ENCODE measurements at regions not wholly inside any gene's neighbourhood (a gene's known extent, or its start where the extent isn't known, plus 50 kb on each side); places are given as distances from the start of the nearest gene placed in this dataset.

DNA sequence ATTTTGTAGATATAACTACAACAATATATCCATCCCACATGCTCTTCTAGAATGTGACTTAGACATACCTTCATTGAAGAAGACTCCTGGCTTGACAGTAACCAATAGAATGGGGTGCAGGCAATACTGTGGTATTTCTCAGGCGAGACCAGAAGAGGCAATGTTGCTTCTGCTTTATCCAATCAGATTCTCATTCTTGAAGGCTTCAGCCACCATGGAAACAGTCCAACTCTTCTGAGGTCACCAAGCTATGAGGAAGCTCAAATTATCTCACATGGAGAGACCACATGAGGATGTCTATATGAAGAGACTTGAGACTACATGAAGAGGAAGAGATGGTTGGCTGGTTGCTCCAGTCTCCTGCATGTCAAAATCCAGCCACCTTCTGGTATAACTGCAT, 469.9 kb downstream of the PCDH10 start:
- CTCF ChIA-PET = interaction anchor here (0.6 kb wide), 2 partner anchors 95 to 810 kb away, joined by 4 read pairs; no protein-coding TSS in a partner anchor
- Mint-ChIP-seq H3K9me3 (ENCODE audit: unreplicated experiment) (no peaks in the 10 kb centered on the region), H3K36me3 (ENCODE audit: insufficient read depth, unreplicated experiment) (no peaks in the 10 kb centered on the region), H3K4me1 (ENCODE audit: insufficient read depth, unreplicated experiment) (peaks cover 9% of the 10 kb centered on the region), H3K27ac (ENCODE audit: low read depth, unreplicated experiment) (no peak overlapping the region), H3K27me3 (ENCODE audit: insufficient read depth, unreplicated experiment) (no peaks in the 10 kb centered on the region), H3K4me3 (ENCODE audit: unreplicated experiment) (no peak overlapping the region)
- intact Hi-C loops (cut with micrococcal nuclease) = no loop called here
- POLR2A ChIA-PET = no interaction called here
- TF ChIP-seq, protein P1, sequence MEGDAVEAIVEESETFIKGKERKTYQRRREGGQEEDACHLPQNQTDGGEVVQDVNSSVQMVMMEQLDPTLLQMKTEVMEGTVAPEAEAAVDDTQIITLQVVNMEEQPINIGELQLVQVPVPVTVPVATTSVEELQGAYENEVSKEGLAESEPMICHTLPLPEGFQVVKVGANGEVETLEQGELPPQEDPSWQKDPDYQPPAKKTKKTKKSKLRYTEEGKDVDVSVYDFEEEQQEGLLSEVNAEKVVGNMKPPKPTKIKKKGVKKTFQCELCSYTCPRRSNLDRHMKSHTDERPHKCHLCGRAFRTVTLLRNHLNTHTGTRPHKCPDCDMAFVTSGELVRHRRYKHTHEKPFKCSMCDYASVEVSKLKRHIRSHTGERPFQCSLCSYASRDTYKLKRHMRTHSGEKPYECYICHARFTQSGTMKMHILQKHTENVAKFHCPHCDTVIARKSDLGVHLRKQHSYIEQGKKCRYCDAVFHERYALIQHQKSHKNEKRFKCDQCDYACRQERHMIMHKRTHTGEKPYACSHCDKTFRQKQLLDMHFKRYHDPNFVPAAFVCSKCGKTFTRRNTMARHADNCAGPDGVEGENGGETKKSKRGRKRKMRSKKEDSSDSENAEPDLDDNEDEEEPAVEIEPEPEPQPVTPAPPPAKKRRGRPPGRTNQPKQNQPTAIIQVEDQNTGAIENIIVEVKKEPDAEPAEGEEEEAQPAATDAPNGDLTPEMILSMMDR (IDR thresholded peaks at IDR 0.05; ENCODE audit: unreplicated experiment) = no peak
- no TSS peak for BruUV-seq (replicated peaks)
- no peak for DNase-seq (ENCODE audit: unreplicated experiment)

DNA sequence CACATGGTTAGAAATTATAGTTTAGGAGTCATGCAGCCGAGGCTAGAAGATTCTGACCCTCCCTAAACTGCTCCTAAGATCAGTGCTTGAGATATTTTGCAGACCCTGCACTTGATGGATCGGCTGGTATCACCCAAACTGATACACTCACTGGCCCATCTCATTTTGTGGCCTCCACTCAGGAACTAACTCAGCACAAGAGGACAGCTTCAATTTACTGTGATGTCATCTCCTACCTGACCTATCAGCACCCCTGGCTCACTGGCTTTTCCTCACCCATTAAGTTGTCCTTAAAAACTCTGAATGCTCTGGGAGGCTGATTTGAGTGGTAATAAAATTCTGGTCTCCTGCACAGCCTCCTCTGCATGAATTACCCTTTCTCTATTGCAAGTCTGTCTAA, 450.9 kb downstream of the PCDH10 start:
- no peaks in the 10 kb centered on the region for H3K36me3 Mint-ChIP-seq (ENCODE audit: insufficient read depth, unreplicated experiment)
- POLR2A ChIA-PET = no interaction called here

DNA sequence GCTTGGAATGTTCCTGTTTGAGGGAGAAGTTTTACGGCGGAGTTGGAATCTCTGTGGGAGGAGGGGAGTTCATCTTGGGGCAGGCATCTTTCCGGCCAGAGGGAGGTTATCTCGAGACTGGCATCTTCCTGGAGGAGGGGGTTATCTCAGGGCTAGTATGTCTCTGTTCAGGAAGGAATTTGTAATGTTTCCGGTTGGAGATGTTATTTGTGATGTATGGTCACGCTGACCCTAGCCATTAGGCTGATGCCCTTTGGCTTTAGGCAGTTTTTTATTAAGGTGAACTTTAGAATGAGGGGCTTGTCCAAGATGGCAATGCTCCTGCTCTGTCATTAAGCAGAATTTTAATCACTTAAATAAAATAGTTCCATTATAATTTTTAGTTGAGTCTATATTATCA, 449.7 kb downstream of the PCDH10 start:
- DNase-seq (ENCODE audit: unreplicated experiment) = no peak
- ChIA-PET CTCF (no interaction called here), POLR2A (no interaction called here)
- intact Hi-C loops (cut with micrococcal nuclease) = no loop called here
- H3K9me3 Mint-ChIP-seq (ENCODE audit: unreplicated experiment) = no peaks in the 10 kb centered on the region
- no peaks in the 10 kb centered on the region for H3K27me3 Mint-ChIP-seq (ENCODE audit: insufficient read depth, unreplicated experiment)
- H3K36me3 Mint-ChIP-seq (ENCODE audit: insufficient read depth, unreplicated experiment) = no peaks in the 10 kb centered on the region
- H3K4me1 Mint-ChIP-seq (ENCODE audit: insufficient read depth, unreplicated experiment) = peaks cover 6% of the 10 kb centered on the region
- H3K4me3 Mint-ChIP-seq (ENCODE audit: unreplicated experiment) = no peak overlapping the region
- BruUV-seq (replicated peaks) = no TSS peak
- TF ChIP-seq, protein P1 (IDR thresholded peaks at IDR 0.05; ENCODE audit: unreplicated experiment) = no peak
- H3K27ac Mint-ChIP-seq (ENCODE audit: low read depth, unreplicated experiment) = no peak overlapping the region

More for the DNA sequence above, 450.9 kb downstream of the PCDH10 start:
- no peaks in the 10 kb centered on the region for H3K9me3 Mint-ChIP-seq (ENCODE audit: unreplicated experiment)
- no peaks in the 10 kb centered on the region for H3K27me3 Mint-ChIP-seq (ENCODE audit: insufficient read depth, unreplicated experiment)
- intact Hi-C loops (cut with micrococcal nuclease) = no loop called here
- H3K4me1 Mint-ChIP-seq (ENCODE audit: insufficient read depth, unreplicated experiment) = peaks cover 1% of the 10 kb centered on the region
- H3K27ac Mint-ChIP-seq (ENCODE audit: low read depth, unreplicated experiment) = no peak overlapping the region
- CTCF ChIA-PET = no interaction called here
- no TSS peak for BruUV-seq (replicated peaks)
- DNase-seq (ENCODE audit: unreplicated experiment) = no peak
- TF ChIP-seq, protein P1 (IDR thresholded peaks at IDR 0.05; ENCODE audit: unreplicated experiment) = no peak
- no peak overlapping the region for H3K4me3 Mint-ChIP-seq (ENCODE audit: unreplicated experiment)

DNA sequence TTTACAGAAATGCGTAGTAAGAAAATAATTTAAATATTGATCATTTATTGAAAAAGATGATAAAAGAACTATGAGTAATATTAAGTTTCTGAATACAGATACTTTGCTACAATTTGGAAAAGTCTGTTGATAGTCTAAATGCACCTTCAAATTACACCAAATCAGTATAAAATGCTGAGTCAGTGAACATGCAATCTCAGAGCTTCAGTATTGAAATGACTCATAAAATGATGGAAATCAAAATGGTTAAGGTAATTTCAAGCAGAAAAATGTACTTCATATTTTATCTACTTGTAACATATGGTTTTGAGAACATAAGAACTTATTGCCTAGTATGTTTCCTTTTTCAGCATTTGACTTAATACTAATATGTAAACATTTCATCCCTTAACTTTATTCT, 448.2 kb downstream of the PCDH10 start:
- intact Hi-C loops (cut with micrococcal nuclease) = no loop called here
- no peaks in the 10 kb centered on the region for H3K27me3 Mint-ChIP-seq (ENCODE audit: insufficient read depth, unreplicated experiment)
- ChIA-PET CTCF (interaction anchor here (0.9 kb wide), 1 partner anchor 450 kb away, joined by 3 read pairs; no protein-coding TSS in a partner anchor), POLR2A (interaction anchor here (0.7 kb wide), 1 partner anchor 16 kb away, joined by 4 read pairs; no protein-coding TSS in a partner anchor)
- TF ChIP-seq, protein P1 (IDR thresholded peaks at IDR 0.05; ENCODE audit: unreplicated experiment) = no peak
- H3K9me3 Mint-ChIP-seq (ENCODE audit: unreplicated experiment) = no peaks in the 10 kb centered on the region
- H3K27ac Mint-ChIP-seq (ENCODE audit: low read depth, unreplicated experiment) = no peak overlapping the region
- DNase-seq (ENCODE audit: unreplicated experiment) = no peak
- H3K36me3 Mint-ChIP-seq (ENCODE audit: insufficient read depth, unreplicated experiment) = no peaks in the 10 kb centered on the region
- no peak overlapping the region for H3K4me3 Mint-ChIP-seq (ENCODE audit: unreplicated experiment)
- no TSS peak for BruUV-seq (replicated peaks)
- peaks cover 6% of the 10 kb centered on the region for H3K4me1 Mint-ChIP-seq (ENCODE audit: insufficient read depth, unreplicated experiment)

Measured in MCF 10A (cell line).